ENCODE measurements at regions not wholly inside any gene's neighbourhood (a gene's known extent, or its start where the extent isn't known, plus 50 kb on each side); places are given as distances from the start of the nearest gene placed in this dataset.

DNA sequence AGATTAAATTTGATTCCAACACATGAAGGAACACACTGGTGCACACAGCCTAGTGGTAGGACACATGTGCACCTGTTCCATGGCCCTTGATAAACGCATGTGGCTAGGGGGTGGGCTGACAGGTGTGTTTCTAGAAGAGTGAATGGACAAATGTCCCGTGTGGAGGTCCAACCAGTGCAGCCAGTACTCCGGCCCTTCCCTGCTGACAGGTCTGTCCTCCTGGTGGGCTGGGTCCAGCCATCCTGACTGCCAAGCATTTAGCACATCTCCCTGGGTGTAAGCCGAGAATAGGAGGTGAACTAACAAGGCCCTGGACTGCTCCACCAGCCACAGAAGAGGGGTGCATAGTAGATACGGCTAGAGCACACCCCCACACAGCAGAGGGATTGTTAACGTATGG is 258.7 kb upstream of the RAB6C start:
- TF ChIP-seq, protein P1, sequence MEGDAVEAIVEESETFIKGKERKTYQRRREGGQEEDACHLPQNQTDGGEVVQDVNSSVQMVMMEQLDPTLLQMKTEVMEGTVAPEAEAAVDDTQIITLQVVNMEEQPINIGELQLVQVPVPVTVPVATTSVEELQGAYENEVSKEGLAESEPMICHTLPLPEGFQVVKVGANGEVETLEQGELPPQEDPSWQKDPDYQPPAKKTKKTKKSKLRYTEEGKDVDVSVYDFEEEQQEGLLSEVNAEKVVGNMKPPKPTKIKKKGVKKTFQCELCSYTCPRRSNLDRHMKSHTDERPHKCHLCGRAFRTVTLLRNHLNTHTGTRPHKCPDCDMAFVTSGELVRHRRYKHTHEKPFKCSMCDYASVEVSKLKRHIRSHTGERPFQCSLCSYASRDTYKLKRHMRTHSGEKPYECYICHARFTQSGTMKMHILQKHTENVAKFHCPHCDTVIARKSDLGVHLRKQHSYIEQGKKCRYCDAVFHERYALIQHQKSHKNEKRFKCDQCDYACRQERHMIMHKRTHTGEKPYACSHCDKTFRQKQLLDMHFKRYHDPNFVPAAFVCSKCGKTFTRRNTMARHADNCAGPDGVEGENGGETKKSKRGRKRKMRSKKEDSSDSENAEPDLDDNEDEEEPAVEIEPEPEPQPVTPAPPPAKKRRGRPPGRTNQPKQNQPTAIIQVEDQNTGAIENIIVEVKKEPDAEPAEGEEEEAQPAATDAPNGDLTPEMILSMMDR (IDR thresholded peaks at IDR 0.05), result no peak
- no peak for TF ChIP-seq POLR2A (IDR thresholded peaks at IDR 0.05)

All from Peyer's patch (tissue), 4 donors.